GM12891 (cell line): ENCODE measurements at regions not wholly inside any gene's neighbourhood (a gene's known extent, or its start where the extent isn't known, plus 50 kb on each side); places are given as distances from the start of the nearest gene placed in this dataset.

Source experiments
- DNase-seq: peaks from one replicate; pipeline ENCODE4 v3.0.0; 2011; ENCODE audit warnings: low spot score; ENCODE audit not compliant: insufficient read length
- FAIRE-seq: peaks from 2 replicates; lab custom pipeline; 2011; peaks lifted over from hg19 to GRCh38; lab: Jason Lieb, UNC
- PAX5 ChIP-seq: IDR thresholded peaks from 2 replicates; pipeline ENCODE4 v1.6.1; 2011; ENCODE audit warnings: low read length, moderate library complexity, mild to moderate bottlenecking; ENCODE audit not compliant: insufficient read depth, severe bottlenecking
- POLR2A ChIP-seq: IDR thresholded peaks from 2 replicates; pipeline ENCODE4 v1.6.1; 2011; ENCODE audit warnings: low read depth, low read length, control low read depth
- POLR2AphosphoS5 ChIP-seq: IDR thresholded peaks from 2 replicates; pipeline ENCODE4 v1.6.1; 2011; ENCODE audit warnings: low read depth, low read length, control low read depth
- POU2F2 ChIP-seq: IDR thresholded peaks from 2 replicates; pipeline ENCODE4 v1.6.1; 2011; ENCODE audit warnings: low read depth, mild to moderate bottlenecking, control low read depth, low read length, moderate library complexity
- SPI1 ChIP-seq: IDR thresholded peaks from 2 replicates; pipeline ENCODE4 v1.6.1; 2011; ENCODE audit warnings: low read depth, low read length, control low read depth
- TAF1 ChIP-seq: IDR thresholded peaks from 2 replicates; pipeline ENCODE4 v1.6.1; 2011; ENCODE audit warnings: low read depth, low read length, control low read depth

GRCh38 chr12:98329589-98329988, 185.8 kb upstream of the TMPO start:
- TF ChIP-seq POLR2AphosphoS5 (no peak), SPI1 (no peak)
- DNase-seq (no peak), FAIRE-seq (no peak)

GRCh38 chr12:98332642-98333041, 182.7 kb upstream of the TMPO start:
- FAIRE-seq (peak; percentile 89), DNase-seq (no peak)
- TF ChIP-seq POLR2AphosphoS5 (no peak), SPI1 (peak; percentile 78), POLR2A (no peak), TAF1 (no peak), POU2F2 (no peak), PAX5 (no peak)

GRCh38 chr12:98334768-98335167, 180.6 kb upstream of the TMPO start:
- TF ChIP-seq POLR2A (no peak), SPI1 (no peak), TAF1 (no peak), POLR2AphosphoS5 (no peak), POU2F2 (no peak), PAX5 (no peak)
- DNase-seq (no peak), FAIRE-seq (no peak)

- DNase-seq: no peak
- no peak for TF ChIP-seq SPI1
- no peak for TF ChIP-seq POLR2AphosphoS5
- TF ChIP-seq POLR2A: no peak
- TF ChIP-seq POU2F2: no peak
- TF ChIP-seq TAF1: no peak
- TF ChIP-seq PAX5: no peak
These were observed 174.4 kb upstream of the TMPO start for GRCh38 chr12:98341026-98341425.

GRCh38 chr12:98341732-98342131, 173.7 kb upstream of the TMPO start:
- peak; percentile 70 for TF ChIP-seq SPI1
- no peak for TF ChIP-seq POLR2A
- TF ChIP-seq TAF1: no peak
- FAIRE-seq (no peak), DNase-seq (no peak)

More at GRCh38 chr12:98341026-98341425, 174.4 kb upstream of the TMPO start:
- no peak for FAIRE-seq

- FAIRE-seq: peak; percentile 45
- TF ChIP-seq SPI1 (no peak), POU2F2 (peak; percentile 59; the same call in 1 of the 2 replicates)
- no peak for DNase-seq
These were observed 172.3 kb upstream of the TMPO start for GRCh38 chr12:98343002-98343567.

- no peak for TF ChIP-seq POLR2A
- FAIRE-seq (peak; percentile 54), DNase-seq (no peak)
These were observed 171.1 kb upstream of the TMPO start for GRCh38 chr12:98344046-98344930.

- no peak for TF ChIP-seq POLR2AphosphoS5
- no peak for FAIRE-seq
- no peak for DNase-seq
These were observed 170.0 kb upstream of the TMPO start for GRCh38 chr12:98345308-98345876.

GRCh38 chr12:98351089-98351488, 164.3 kb upstream of the TMPO start:
- DNase-seq (no peak), FAIRE-seq (no peak)
- no peak for TF ChIP-seq PAX5
- no peak for TF ChIP-seq TAF1
- TF ChIP-seq SPI1: no peak
- no peak for TF ChIP-seq POLR2AphosphoS5
- TF ChIP-seq POU2F2: no peak
- no peak for TF ChIP-seq POLR2A

- FAIRE-seq: no peak
- no peak for DNase-seq
- no peak for TF ChIP-seq TAF1
- TF ChIP-seq POU2F2: no peak
- TF ChIP-seq POLR2A: no peak
These were observed 163.6 kb upstream of the TMPO start for GRCh38 chr12:98351784-98352183.
